ENCODE measurements at regions not wholly inside any gene's neighbourhood (a gene's known extent, or its start where the extent isn't known, plus 50 kb on each side); places are given as distances from the start of the nearest gene placed in this dataset.
A peak's percentile ranks its signal among the peaks of the same experiment; 100 is the strongest.

GRCh38 chr4:184328022-184328736 is 110.5 kb upstream of the ENPP6 start (continued):
- TF ChIP-seq, protein P1, sequence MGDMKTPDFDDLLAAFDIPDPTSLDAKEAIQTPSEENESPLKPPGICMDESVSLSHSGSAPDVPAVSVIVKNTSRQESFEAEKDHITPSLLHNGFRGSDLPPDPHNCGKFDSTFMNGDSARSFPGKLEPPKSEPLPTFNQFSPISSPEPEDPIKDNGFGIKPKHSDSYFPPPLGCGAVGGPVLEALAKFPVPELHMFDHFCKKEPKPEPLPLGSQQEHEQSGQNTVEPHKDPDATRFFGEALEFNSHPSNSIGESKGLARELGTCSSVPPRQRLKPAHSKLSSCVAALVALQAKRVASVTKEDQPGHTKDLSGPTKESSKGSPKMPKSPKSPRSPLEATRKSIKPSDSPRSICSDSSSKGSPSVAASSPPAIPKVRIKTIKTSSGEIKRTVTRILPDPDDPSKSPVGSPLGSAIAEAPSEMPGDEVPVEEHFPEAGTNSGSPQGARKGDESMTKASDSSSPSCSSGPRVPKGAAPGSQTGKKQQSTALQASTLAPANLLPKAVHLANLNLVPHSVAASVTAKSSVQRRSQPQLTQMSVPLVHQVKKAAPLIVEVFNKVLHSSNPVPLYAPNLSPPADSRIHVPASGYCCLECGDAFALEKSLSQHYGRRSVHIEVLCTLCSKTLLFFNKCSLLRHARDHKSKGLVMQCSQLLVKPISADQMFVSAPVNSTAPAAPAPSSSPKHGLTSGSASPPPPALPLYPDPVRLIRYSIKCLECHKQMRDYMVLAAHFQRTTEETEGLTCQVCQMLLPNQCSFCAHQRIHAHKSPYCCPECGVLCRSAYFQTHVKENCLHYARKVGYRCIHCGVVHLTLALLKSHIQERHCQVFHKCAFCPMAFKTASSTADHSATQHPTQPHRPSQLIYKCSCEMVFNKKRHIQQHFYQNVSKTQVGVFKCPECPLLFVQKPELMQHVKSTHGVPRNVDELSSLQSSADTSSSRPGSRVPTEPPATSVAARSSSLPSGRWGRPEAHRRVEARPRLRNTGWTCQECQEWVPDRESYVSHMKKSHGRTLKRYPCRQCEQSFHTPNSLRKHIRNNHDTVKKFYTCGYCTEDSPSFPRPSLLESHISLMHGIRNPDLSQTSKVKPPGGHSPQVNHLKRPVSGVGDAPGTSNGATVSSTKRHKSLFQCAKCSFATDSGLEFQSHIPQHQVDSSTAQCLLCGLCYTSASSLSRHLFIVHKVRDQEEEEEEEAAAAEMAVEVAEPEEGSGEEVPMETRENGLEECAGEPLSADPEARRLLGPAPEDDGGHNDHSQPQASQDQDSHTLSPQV (IDR thresholded peaks at IDR 0.05) = peak; percentile 92
- no peak for TF ChIP-seq HSF1 (IDR thresholded peaks at IDR 0.05; ENCODE audit: low read depth, low read length)
- TF ChIP-seq JUNB (IDR thresholded peaks at IDR 0.05) = peak; percentile 80
- no peak for TF ChIP-seq ZBTB33 (IDR thresholded peaks at IDR 0.05)
- TF ChIP-seq POLR2A (IDR thresholded peaks at IDR 0.05; ENCODE audit: low read depth, low read length) = peak; percentile 53; the same call in 1 of the 2 replicates
- TF ChIP-seq MTA2 (IDR thresholded peaks at IDR 0.05; ENCODE audit: low read depth) = peak; percentile 70
- peak; percentile 74; the same call in 1 of the 2 replicates for TF ChIP-seq TCF3 (IDR thresholded peaks at IDR 0.05; ENCODE audit: borderline replicate concordance, insufficient read depth, low read depth, low read length)
- TF ChIP-seq, protein P2, sequence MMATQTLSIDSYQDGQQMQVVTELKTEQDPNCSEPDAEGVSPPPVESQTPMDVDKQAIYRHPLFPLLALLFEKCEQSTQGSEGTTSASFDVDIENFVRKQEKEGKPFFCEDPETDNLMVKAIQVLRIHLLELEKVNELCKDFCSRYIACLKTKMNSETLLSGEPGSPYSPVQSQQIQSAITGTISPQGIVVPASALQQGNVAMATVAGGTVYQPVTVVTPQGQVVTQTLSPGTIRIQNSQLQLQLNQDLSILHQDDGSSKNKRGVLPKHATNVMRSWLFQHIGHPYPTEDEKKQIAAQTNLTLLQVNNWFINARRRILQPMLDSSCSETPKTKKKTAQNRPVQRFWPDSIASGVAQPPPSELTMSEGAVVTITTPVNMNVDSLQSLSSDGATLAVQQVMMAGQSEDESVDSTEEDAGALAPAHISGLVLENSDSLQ (IDR thresholded peaks at IDR 0.05) = peak; percentile 21; the same call in 1 of the 2 replicates
- no peak for TF ChIP-seq ESRRA (IDR thresholded peaks at IDR 0.05; ENCODE audit: low read length)
- no peak; the same call in 1 of the 2 replicates for TF ChIP-seq BCL11A (IDR thresholded peaks at IDR 0.05; ENCODE audit: low read depth, low read length)
- TF ChIP-seq MXI1 (IDR thresholded peaks at IDR 0.05; ENCODE audit: low read depth, low read length) = peak; percentile 68
- no peak for TF ChIP-seq NR2C2 (IDR thresholded peaks at IDR 0.05; ENCODE audit: borderline replicate concordance, control insufficient read depth, insufficient read length, low read depth)
- TF ChIP-seq, protein P3, sequence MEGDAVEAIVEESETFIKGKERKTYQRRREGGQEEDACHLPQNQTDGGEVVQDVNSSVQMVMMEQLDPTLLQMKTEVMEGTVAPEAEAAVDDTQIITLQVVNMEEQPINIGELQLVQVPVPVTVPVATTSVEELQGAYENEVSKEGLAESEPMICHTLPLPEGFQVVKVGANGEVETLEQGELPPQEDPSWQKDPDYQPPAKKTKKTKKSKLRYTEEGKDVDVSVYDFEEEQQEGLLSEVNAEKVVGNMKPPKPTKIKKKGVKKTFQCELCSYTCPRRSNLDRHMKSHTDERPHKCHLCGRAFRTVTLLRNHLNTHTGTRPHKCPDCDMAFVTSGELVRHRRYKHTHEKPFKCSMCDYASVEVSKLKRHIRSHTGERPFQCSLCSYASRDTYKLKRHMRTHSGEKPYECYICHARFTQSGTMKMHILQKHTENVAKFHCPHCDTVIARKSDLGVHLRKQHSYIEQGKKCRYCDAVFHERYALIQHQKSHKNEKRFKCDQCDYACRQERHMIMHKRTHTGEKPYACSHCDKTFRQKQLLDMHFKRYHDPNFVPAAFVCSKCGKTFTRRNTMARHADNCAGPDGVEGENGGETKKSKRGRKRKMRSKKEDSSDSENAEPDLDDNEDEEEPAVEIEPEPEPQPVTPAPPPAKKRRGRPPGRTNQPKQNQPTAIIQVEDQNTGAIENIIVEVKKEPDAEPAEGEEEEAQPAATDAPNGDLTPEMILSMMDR (IDR thresholded peaks at IDR 0.05 in 2 of 3, conservative IDR thresholded peaks at IDR 0.05 in 1 of 3; ENCODE audit: control insufficient read depth in 2 of 3, extremely low read depth in 1 of 3, insufficient read depth in 1 of 3, low read depth in 3 of 3, low read length in 3 of 3) = 0 out of 6 replicates have a peak, but pooled peaks of 1 of the 3 experiments have one; percentile 9
- TF ChIP-seq CREM (IDR thresholded peaks at IDR 0.05; ENCODE audit: low read depth) = peak; percentile 72
- TF ChIP-seq IRF4 (IDR thresholded peaks at IDR 0.05; ENCODE audit: low read depth, low read length) = peak; percentile 51; the same call in 1 of the 2 replicates
- TF ChIP-seq EZH2 (IDR thresholded peaks at IDR 0.05; ENCODE audit: borderline replicate concordance, control insufficient read depth, low read depth, low read length) = no peak
- TF ChIP-seq YBX1 (IDR thresholded peaks at IDR 0.05) = no peak
- peak; percentile 81 for TF ChIP-seq TBL1XR1 (IDR thresholded peaks at IDR 0.05; ENCODE audit: low read depth, low read length)
- TF ChIP-seq LARP7 (IDR thresholded peaks at IDR 0.05) = no peak
